ENCODE measurements at regions not wholly inside any gene's neighbourhood (a gene's known extent, or its start where the extent isn't known, plus 50 kb on each side); places are given as distances from the start of the nearest gene placed in this dataset.

- Histone ChIP-seq H3K36me3 (no peaks in the 10 kb centered on the region), H3K9me3 (no peaks in the 10 kb centered on the region), H3K4me1 (ENCODE audit: insufficient read depth) (no peaks in the 10 kb centered on the region), H3K27ac (no peak overlapping the region), H3K4me3 (no peak overlapping the region), H3K27me3 (no peaks in the 10 kb centered on the region)
- intact Hi-C loops (cut with DNase I) = no loop called here
- no peak for TF ChIP-seq EP300 (IDR thresholded peaks at IDR 0.05)
- TF ChIP-seq CTCF (IDR thresholded peaks at IDR 0.05) = no peak
- TF ChIP-seq POLR2A (IDR thresholded peaks at IDR 0.05) = no peak
- 35 to 52% (median 38%) methylated on average over 1 of the region's 1 CpG for WGBS, 3 donors
- DNase-seq = no peak
Measured at GRCh38 chr1:83626603-83627002, 372.3 kb downstream of the TTLL7 start.

DNA sequence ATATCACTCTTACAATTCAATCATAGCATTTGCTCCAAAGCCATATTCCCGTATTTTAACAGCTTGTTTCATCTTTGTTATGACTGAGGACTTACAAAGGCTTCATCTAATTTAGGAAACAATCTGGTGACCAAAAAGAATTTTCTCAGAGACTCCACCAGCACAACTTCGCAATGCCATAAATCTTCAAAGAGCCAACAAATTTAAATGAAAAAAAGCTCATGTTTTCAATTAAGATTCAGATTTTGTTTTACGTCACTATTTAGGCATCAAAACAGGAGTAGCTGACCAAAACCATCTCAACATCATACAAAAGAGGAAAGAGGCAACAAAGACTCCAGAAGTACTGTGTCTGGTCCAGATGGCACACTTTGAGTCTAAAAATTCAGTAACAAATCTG lies 373.3 kb downstream of the TTLL7 start:
- DNase-seq = no peak
- WGBS, 3 donors = 90 to 92% (median 91%) methylated on average over 3 of the region's 3 CpGs
- H3K27me3 ChIP-seq = no peaks in the 10 kb centered on the region
- H3K4me3 ChIP-seq = no peak overlapping the region
- TF ChIP-seq EP300 (IDR thresholded peaks at IDR 0.05) (no peak), POLR2A (IDR thresholded peaks at IDR 0.05) (no peak), CTCF (IDR thresholded peaks at IDR 0.05) (no peak)
- no peaks in the 10 kb centered on the region for H3K36me3 ChIP-seq
- no peaks in the 10 kb centered on the region for H3K9me3 ChIP-seq
- intact Hi-C loops (cut with DNase I) = no loop called here
- H3K4me1 ChIP-seq (ENCODE audit: insufficient read depth) = no peaks in the 10 kb centered on the region
- H3K27ac ChIP-seq = no peak overlapping the region

DNA sequence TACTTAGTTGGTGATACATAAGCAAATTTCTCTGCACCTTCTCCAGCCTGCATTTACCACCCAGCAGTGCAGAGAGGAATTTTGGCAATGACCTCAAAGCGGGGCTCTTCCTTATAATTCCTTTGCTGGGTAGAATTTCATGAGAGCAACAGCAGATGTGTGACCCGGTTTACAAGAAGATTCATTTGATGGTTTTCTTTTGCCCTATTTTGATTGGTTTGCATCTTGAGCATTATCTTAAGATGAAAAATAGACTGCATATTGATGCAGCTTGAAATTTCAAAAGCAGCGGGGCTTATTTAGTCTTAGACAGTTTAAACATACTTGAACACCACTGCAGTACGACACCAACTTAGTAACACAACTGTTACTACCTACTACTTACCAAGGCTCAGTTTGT lies 378.9 kb downstream of the TTLL7 start:
- H3K27me3 ChIP-seq = no peaks in the 10 kb centered on the region
- no peak for DNase-seq
- no peaks in the 10 kb centered on the region for H3K36me3 ChIP-seq
- TF ChIP-seq EP300 (IDR thresholded peaks at IDR 0.05) = no peak
- TF ChIP-seq POLR2A (IDR thresholded peaks at IDR 0.05) = no peak
- TF ChIP-seq CTCF (IDR thresholded peaks at IDR 0.05) = no peak
- intact Hi-C loops (cut with DNase I) = no loop called here
- H3K9me3 ChIP-seq = no peaks in the 10 kb centered on the region
- no peak overlapping the region for H3K4me3 ChIP-seq
- 86 to 91% (median 89%) methylated on average over 4 of the region's 4 CpGs for WGBS, 3 donors
- no peak overlapping the region for H3K27ac ChIP-seq
- H3K4me1 ChIP-seq (ENCODE audit: insufficient read depth) = no peaks in the 10 kb centered on the region

DNA sequence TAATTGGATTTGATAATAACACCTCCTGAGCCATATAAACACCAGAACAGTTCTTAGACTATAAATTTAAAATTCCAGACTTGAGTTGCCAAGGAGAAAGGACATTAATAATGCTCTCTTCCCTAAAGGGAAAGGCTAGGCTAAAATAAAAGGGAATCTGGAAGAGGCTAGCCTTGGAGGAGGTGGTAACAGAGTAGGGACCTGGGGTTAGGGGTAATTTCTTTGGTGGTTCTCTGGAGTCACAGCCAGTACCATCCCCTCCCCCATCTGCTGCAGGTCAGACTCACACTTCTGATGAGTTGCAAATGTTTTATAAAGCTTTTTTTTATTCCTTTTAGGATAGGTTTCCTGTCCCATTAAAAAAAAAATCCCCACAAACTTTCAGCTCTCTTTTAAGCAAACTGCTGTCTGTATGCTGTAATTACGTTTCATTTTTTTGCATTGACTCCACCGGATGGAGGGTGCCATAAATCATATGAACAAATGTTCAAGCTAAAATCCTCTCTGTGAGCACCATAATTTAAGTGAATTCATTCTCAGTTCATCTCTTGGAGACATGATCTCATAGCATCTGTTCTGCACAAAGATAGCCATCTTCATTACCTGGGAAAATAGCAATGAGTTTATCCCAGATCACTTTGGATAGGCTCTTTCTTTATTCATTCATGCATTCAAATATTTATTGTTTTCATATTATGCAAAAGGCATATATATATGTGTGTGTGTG lies 379.6 kb downstream of the TTLL7 start:
- WGBS, 3 donors = 26 to 50% (median 49%) methylated on average over 2 of the region's 2 CpGs
- TF ChIP-seq POLR2A (IDR thresholded peaks at IDR 0.05) (no peak), EP300 (IDR thresholded peaks at IDR 0.05) (no peak), CTCF (IDR thresholded peaks at IDR 0.05) (no peak)
- no peaks in the 10 kb centered on the region for H3K4me1 ChIP-seq (ENCODE audit: insufficient read depth)
- no peak for DNase-seq
- no peak overlapping the region for H3K27ac ChIP-seq
- no peaks in the 10 kb centered on the region for H3K36me3 ChIP-seq
- intact Hi-C loops (cut with DNase I) = no loop called here
- no peak overlapping the region for H3K4me3 ChIP-seq
- H3K27me3 ChIP-seq = no peaks in the 10 kb centered on the region
- no peaks in the 10 kb centered on the region for H3K9me3 ChIP-seq
